PC-9 (cell line): ENCODE measurements at regions not wholly inside any gene's neighbourhood (a gene's known extent, or its start where the extent isn't known, plus 50 kb on each side); places are given as distances from the start of the nearest gene placed in this dataset.

Experiments used
- BruUV-seq: library from RNA; stranded (reverse); fragments of 400-500 nt; replicated peaks from 2 replicates; lab custom pipeline; 2021; lab: Mats Ljungman, UMichigan
- CTCF ChIA-PET: fragments of 300-600 bp; sonication (Branson Sonifier 250); formaldehyde crosslinking; loops from one replicate; lab custom pipeline; 2022; ENCODE audit warnings: antibody characterized with exemption; lab: Charles Lee
- POLR2A ChIA-PET: fragments of 300-600 bp; sonication (Branson Sonifier 250); formaldehyde crosslinking; loops from one replicate; lab custom pipeline; 2022; ENCODE audit warnings: antibody characterized with exemption; ENCODE audit not compliant: unreplicated experiment; lab: Charles Lee
- DNase-seq, 2 experiments: peaks; one replicate each; pipeline versions ENCODE4 v3.0.0 to v3.0.0-alpha.2; 2015 to 2022; ENCODE audit warnings: mixed read lengths in 1 of 2
- H2AFZ ChIP-seq: fragments of 200-600 bp; sonication (generic); 2 replicates; pipeline ENCODE4 v1.8.1; 2017; ENCODE audit warnings: antibody characterized with exemption
- H3F3A ChIP-seq: fragments of 200-600 bp; sonication (generic); 2 replicates; pipeline ENCODE4 v1.8.1; 2017; ENCODE audit warnings: antibody characterized with exemption, mild to moderate bottlenecking, low read depth; ENCODE audit not compliant: insufficient read depth
- H3K27ac ChIP-seq: fragments of 200-600 bp; sonication (generic); 2 replicates; pipeline ENCODE4 v1.6.1; 2016; ENCODE audit warnings: mixed run types
- H3K27me3 ChIP-seq: fragments of 200-600 bp; sonication (generic); 2 replicates; pipeline ENCODE4 v1.6.1; 2016; ENCODE audit warnings: low read depth, mixed run types; ENCODE audit not compliant: insufficient read depth
- H3K36me3 ChIP-seq: fragments of 200-600 bp; sonication (generic); 2 replicates; pipeline ENCODE4 v1.6.1; 2016; ENCODE audit warnings: low read depth, mixed run types
- H3K4me1 ChIP-seq: fragments of 200-600 bp; sonication (generic); replicated peaks from 2 replicates; pipeline ENCODE4 v1.6.1; 2016; ENCODE audit warnings: mixed run types; ENCODE audit not compliant: insufficient read depth
- H3K4me2 ChIP-seq: fragments of 200-600 bp; sonication (generic); 2 replicates; pipeline ENCODE4 v1.6.1; 2017; ENCODE audit warnings: mixed run types
- H3K4me3 ChIP-seq: fragments of 200-600 bp; sonication (generic); 2 replicates; pipeline ENCODE4 v1.6.1; 2016; ENCODE audit warnings: mixed run types
- H3K79me2 ChIP-seq: fragments of 200-600 bp; sonication (generic); 2 replicates; pipeline ENCODE4 v1.6.1; 2017; ENCODE audit warnings: low read depth, mixed run types
- H3K9me2 ChIP-seq: fragments of 200-600 bp; sonication (generic); 2 replicates; pipeline ENCODE4 v1.8.1; 2017; ENCODE audit warnings: mild to moderate bottlenecking; ENCODE audit not compliant: insufficient read depth
- H3K9me3 ChIP-seq: fragments of 200-600 bp; sonication (generic); 2 replicates; pipeline ENCODE4 v1.8.1; 2016; ENCODE audit warnings: low read depth; ENCODE audit not compliant: insufficient read depth
- H4K20me1 ChIP-seq: fragments of 200-600 bp; sonication (generic); 2 replicates; pipeline ENCODE4 v1.8.1; 2017; ENCODE audit not compliant: insufficient read depth
- CTCF ChIP-seq: fragments of 200-600 bp; sonication (generic); conservative IDR thresholded peaks from 2 replicates; pipeline ENCODE4 v1.6.1; 2017; ENCODE audit warnings: mixed run types, antibody characterized with exemption, mild to moderate bottlenecking, moderate library complexity
- EZH2 ChIP-seq: fragments of 200-600 bp; sonication (generic); IDR thresholded peaks from 2 replicates; pipeline ENCODE4 v1.8.0; 2017; ENCODE audit warnings: antibody characterized with exemption, low read depth
- intact Hi-C: fragments of 100-400 bp; cut with micrococcal nuclease; formaldehyde crosslinking; loops from one replicate; pipeline ENCODE4 v1.10.0; 2022; ENCODE audit not compliant: unreplicated experiment

- Histone ChIP-seq H2AFZ (0 out of 2 replicates have a peak overlapping the region, but pooled peaks have one; percentile 24), H3K4me1 (no peaks in the 10 kb centered on the region), H3K79me2 (no peaks in the 10 kb centered on the region), H3K9me2 (peaks cover 5% of the 10 kb centered on the region; the same call in 1 of the 2 replicates), H3K4me2 (no peak overlapping the region), H3K4me3 (no peak overlapping the region), H4K20me1 (no peaks in the 10 kb centered on the region; the same call in 1 of the 2 replicates), H3F3A (no peaks in the 10 kb centered on the region; the same call in 1 of the 2 replicates), H3K36me3 (no peaks in the 10 kb centered on the region), H3K27ac (no peak overlapping the region), H3K9me3 (no peaks in the 10 kb centered on the region), H3K27me3 (no peaks in the 10 kb centered on the region)
- CTCF ChIA-PET: no interaction called here
- no TSS peak for BruUV-seq
- POLR2A ChIA-PET: interaction anchor here (0.7 kb wide), 1 partner anchor 121 kb away, joined by 9 read pairs; no protein-coding TSS in a partner anchor
- DNase-seq: no peak
- intact Hi-C loops: no loop called here
- TF ChIP-seq CTCF (no peak), EZH2 (no peak)
Observed at GRCh38 chr5:24783596-24783995, 138.8 kb upstream of the CDH10 start.

GRCh38 chr5:24777392-24777791, 132.6 kb upstream of the CDH10 start:
- Histone ChIP-seq H3K36me3 (no peaks in the 10 kb centered on the region), H3K27me3 (no peaks in the 10 kb centered on the region), H2AFZ (no peak overlapping the region), H3K27ac (no peak overlapping the region), H3K9me2 (peaks cover 2% of the 10 kb centered on the region; the same call in 1 of the 2 replicates), H3K9me3 (no peaks in the 10 kb centered on the region; the same call in 1 of the 2 replicates), H3K4me3 (no peak overlapping the region), H3K4me2 (no peak overlapping the region), H3K79me2 (no peaks in the 10 kb centered on the region), H3F3A (no peaks in the 10 kb centered on the region), H3K4me1 (no peaks in the 10 kb centered on the region), H4K20me1 (no peaks in the 10 kb centered on the region)
- BruUV-seq: no TSS peak
- CTCF ChIA-PET: no interaction called here
- TF ChIP-seq EZH2 (no peak), CTCF (no peak)
- POLR2A ChIA-PET: no interaction called here
- DNase-seq: no peak
- intact Hi-C loops: no loop called here

- H2AFZ ChIP-seq: no peak overlapping the region
- H4K20me1 ChIP-seq: no peaks in the 10 kb centered on the region
- no peak overlapping the region for H3K4me2 ChIP-seq
- no peaks in the 10 kb centered on the region for H3K36me3 ChIP-seq
- TF ChIP-seq EZH2 (no peak), CTCF (no peak)
- no peaks in the 10 kb centered on the region for H3K79me2 ChIP-seq
- no peak for DNase-seq
- intact Hi-C loops: no loop called here
- BruUV-seq: no TSS peak
- no peaks in the 10 kb centered on the region for H3K9me2 ChIP-seq
- ChIA-PET POLR2A (interaction anchor here (0.6 to 0.8 kb wide), 2 partner anchors 16 to 36 kb away, joined by 6 to 21 read pairs; no protein-coding TSS in a partner anchor), CTCF (no interaction called here)
- H3K4me3 ChIP-seq: no peak overlapping the region
- no peaks in the 10 kb centered on the region for H3K4me1 ChIP-seq
- no peaks in the 10 kb centered on the region; the same call in 1 of the 2 replicates for H3K9me3 ChIP-seq
- no peaks in the 10 kb centered on the region for H3K27me3 ChIP-seq
- H3F3A ChIP-seq: no peaks in the 10 kb centered on the region
- H3K27ac ChIP-seq: no peak overlapping the region
Observed at GRCh38 chr5:24773261-24773660, 128.5 kb upstream of the CDH10 start.
